GM12875 (cell line): ENCODE measurements at regions not wholly inside any gene's neighbourhood (a gene's known extent, or its start where the extent isn't known, plus 50 kb on each side); places are given as distances from the start of the nearest gene placed in this dataset.
"Not testable (repeated sequence)": the region's sequence is repeated elsewhere in the genome, so short reads cannot be mapped to it uniquely, and the experiment has no call there.

ENCODE experiments used
- H3K4me3 ChIP-seq: one replicate; pipeline ENCODE4 v1.5.1; 2011; ENCODE audit warnings: low read depth, low read length, control low read depth
- TF ChIP-seq, protein P1 (sequence below): IDR thresholded peaks from 2 replicates; pipeline ENCODE4 v1.5.1; 2011; ENCODE audit warnings: low read depth, mild to moderate bottlenecking, control low read depth, inconsistent platforms, low read length, moderate library complexity, borderline replicate concordance; ENCODE audit not compliant: insufficient read depth

DNA sequence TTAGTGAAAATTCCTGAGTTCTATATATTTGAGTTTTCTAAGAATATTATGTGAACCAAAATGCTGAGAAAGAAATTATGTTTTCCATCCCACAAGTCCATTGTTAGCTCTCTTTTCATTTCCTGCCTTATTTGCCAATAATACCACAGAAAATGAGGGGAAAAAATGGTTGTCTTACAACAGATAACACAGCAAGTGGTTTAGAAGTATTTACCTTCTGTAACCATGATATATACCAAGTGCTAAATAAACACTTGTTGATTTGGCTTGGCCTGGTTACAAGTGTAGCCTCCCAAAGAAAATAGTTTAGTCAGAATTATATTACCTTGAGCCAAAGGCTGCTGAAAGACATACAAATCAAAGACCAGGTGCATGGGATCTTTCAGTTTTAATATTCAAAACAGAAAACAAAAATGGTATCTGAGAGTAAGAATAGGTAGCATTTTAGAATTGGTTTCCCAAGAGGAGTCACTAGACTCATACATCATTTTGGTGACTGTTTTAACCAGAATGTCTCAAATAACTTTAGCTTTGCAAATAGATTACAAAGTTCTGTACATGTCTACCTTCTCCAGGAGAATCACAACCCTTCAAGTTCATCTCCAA lies 439.8 kb upstream of the DYNLRB2 start:
- TF ChIP-seq, protein P1, sequence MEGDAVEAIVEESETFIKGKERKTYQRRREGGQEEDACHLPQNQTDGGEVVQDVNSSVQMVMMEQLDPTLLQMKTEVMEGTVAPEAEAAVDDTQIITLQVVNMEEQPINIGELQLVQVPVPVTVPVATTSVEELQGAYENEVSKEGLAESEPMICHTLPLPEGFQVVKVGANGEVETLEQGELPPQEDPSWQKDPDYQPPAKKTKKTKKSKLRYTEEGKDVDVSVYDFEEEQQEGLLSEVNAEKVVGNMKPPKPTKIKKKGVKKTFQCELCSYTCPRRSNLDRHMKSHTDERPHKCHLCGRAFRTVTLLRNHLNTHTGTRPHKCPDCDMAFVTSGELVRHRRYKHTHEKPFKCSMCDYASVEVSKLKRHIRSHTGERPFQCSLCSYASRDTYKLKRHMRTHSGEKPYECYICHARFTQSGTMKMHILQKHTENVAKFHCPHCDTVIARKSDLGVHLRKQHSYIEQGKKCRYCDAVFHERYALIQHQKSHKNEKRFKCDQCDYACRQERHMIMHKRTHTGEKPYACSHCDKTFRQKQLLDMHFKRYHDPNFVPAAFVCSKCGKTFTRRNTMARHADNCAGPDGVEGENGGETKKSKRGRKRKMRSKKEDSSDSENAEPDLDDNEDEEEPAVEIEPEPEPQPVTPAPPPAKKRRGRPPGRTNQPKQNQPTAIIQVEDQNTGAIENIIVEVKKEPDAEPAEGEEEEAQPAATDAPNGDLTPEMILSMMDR = no peak
- H3K4me3 ChIP-seq = no peak overlapping the region

DNA sequence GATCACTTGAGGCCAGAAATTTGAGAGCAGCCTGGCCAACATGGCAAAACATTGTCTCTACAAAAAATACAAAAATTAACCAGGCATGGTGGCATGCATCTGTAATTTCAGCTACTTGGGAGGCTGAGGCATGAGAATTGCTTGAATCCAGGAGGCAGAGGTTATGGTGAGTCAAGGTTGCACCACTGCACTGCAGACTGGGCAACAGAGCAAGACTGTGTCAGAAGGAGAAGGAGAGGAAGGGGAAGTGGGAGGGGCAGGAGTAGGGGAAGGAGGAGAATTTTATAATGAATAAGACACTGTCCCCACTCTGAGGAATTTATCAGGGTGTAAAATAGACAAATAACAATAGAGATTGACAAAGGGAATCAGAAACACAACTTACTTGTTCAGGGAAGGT lies 440.6 kb upstream of the DYNLRB2 start:
- H3K4me3 ChIP-seq = no peak overlapping the region
- TF ChIP-seq, protein P1 = no peak

DNA sequence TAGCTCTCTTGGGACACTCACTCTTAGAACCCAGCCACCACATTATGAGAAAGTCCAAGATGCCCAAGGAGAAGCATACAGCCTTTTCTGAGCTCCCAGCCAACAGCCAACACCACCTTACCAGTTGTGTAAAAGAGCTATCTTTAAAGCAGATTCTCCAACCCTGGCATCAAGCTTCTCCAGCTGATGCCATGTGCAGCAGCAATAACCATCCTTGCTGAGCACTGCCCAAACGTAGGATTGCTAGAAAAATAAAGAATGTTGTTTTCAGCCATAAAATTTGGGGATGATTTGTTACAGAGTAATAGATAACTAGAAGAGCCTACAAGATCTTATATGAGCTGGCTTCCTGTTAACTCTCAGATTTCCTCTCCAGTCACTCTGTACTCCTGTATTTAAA lies 443.7 kb upstream of the DYNLRB2 start:
- H3K4me3 ChIP-seq = no peak overlapping the region
- TF ChIP-seq, protein P1 = no peak

DNA sequence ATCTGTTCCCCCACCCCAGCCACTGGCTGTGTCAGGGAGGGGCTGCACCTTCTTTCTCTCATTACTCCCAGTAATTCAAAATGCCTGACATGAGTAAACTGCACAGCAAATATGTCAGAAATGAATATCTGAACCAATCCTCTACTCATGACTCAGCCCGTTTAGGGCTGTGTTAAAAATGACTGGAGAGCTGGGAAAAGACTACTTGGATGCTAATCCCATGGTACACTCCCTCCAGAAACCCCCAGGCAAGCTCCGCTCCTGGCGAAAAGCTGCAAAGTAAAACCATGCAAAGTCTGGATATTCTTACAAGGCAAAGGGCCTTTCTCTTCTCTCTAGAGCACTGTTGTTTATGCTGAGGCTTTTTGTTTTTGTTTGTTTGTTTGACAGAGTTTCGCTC lies 448.1 kb upstream of the DYNLRB2 start:
- H3K4me3 ChIP-seq = no peak overlapping the region
- TF ChIP-seq, protein P1 = no peak

DNA sequence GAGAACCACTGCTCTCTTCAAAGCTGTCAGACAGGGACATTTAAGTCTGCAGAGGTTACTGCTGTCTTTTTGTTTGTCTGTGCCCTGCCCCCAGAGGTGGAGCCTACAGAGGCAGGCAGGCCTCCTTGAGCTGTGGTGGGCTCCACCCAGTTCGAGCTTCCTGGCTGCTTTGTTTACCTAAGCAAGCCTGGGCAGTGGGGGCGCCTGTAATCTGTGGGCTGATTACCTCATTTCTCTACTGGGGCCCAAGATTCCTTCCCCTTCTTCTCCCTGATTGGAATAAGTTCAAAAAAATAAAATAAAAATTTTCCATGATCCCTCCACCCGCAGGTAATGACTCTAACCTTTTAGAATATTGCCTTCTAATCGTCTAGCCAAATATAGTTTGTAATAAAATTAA lies 449.3 kb upstream of the DYNLRB2 start:
- H3K4me3 ChIP-seq = not testable (repeated sequence)

DNA sequence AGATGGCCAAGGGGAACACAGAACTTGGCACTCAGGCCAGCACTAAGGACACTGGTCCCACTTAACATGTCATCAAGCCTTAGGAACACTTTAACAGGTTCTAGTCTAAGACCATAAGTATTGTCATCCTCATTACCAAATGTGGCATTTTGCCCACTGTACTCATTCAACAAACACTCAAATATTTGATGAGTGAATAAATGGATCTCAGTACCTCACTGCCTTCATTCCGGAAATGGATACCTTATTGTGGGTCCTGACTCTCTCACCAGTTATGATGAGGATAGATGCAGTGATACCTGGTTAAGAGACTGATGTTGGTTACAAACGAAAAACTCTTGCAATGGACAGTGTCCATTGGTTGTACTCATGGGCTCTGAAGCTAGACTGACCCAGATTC lies 455.2 kb upstream of the DYNLRB2 start:
- H3K4me3 ChIP-seq = no peak overlapping the region
- TF ChIP-seq, protein P1 = no peak

DNA sequence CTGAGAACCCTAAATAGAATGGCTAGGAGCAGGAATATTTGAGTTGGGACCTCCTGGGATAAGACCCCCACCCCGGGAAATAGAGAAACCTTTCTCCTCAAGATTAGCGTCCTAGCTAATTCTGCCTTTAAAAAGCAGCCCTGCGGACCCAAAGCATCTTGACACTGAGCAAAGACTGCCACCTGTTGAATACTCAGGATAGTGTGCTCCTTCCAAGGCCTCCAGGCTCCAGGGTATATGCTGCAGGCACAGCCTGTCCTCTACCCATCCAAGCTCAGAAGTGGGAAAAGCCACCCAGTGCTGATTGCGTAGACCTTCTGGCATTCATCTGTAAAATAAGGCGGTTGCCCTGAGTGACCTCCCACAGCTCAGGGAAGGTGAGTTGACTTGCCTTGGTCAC lies 456.2 kb upstream of the DYNLRB2 start:
- no peak overlapping the region for H3K4me3 ChIP-seq
- TF ChIP-seq, protein P1 = peak; percentile 45; the same call in 1 of the 2 replicates

DNA sequence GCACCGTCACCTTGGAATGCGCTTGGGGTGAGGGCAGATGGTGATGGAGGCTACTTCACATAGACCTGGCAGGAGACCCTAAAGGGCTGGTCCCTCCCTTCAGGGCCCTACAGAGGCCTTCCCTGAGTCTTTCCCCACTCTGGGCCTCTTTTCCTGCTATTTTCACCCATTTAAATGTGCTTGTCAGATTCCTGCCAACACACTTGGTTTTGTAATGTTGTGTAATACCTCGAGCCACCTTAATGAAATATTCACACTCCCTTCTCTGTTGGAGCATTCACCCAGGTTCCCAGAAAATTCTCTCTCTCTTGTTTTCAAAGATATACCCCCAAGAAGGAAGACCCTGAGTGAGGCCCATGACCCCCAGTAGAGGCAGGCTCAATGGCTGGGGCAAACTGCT lies 456.6 kb upstream of the DYNLRB2 start:
- H3K4me3 ChIP-seq = no peak overlapping the region
- TF ChIP-seq, protein P1 = no peak
